ENCODE measurements at regions not wholly inside any gene's neighbourhood (a gene's known extent, or its start where the extent isn't known, plus 50 kb on each side); places are given as distances from the start of the nearest gene placed in this dataset.

DNA sequence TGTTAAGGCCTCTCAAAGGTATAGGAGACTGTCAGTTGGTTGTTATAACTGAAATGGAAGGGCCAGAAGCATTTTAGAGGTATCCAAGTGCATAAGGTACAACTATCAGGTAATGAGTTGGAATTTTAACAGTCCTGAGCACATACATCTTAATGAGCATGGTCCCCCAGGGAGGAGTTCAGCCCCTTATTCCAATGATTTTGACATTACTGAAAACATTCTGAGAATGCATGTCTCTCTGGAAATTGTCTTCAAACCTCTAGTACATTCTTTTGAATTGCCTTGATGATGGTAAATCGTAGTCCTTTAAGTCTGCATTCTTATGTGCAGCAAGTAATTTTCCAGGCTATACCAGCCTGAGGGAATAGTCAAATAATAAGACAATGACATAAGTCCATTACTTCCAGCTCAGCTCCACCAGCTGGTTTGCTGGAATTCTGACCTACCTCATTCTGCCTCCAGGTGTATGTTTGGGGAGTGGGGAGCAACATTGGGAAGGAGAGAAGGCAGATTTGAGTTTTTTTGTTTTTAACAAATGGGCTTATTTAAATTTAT lies 239.2 kb downstream of the MSRB3 start:
- POLR2A ChIA-PET = no interaction called here
- TF ChIP-seq, protein P1, sequence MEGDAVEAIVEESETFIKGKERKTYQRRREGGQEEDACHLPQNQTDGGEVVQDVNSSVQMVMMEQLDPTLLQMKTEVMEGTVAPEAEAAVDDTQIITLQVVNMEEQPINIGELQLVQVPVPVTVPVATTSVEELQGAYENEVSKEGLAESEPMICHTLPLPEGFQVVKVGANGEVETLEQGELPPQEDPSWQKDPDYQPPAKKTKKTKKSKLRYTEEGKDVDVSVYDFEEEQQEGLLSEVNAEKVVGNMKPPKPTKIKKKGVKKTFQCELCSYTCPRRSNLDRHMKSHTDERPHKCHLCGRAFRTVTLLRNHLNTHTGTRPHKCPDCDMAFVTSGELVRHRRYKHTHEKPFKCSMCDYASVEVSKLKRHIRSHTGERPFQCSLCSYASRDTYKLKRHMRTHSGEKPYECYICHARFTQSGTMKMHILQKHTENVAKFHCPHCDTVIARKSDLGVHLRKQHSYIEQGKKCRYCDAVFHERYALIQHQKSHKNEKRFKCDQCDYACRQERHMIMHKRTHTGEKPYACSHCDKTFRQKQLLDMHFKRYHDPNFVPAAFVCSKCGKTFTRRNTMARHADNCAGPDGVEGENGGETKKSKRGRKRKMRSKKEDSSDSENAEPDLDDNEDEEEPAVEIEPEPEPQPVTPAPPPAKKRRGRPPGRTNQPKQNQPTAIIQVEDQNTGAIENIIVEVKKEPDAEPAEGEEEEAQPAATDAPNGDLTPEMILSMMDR (IDR thresholded peaks at IDR 0.05; ENCODE audit: low read depth, low read length) = no peak
- CTCF ChIA-PET = no interaction called here

GRCh38 chr12:65518771-65519170 lies 240.3 kb downstream of the MSRB3 start:
- H3K27me3 ChIP-seq (ENCODE audit: control insufficient read depth, insufficient read depth, low read length) = no peaks in the 10 kb centered on the region
- DNase-seq (ENCODE audit: low read depth, low spot score) = no peak
- POLR2A ChIA-PET = no interaction called here

More for the DNA sequence above, 239.2 kb downstream of the MSRB3 start:
- Histone ChIP-seq H3K4me3 (ENCODE audit: low read depth, low read length) (no peak overlapping the region), H3K27ac (ENCODE audit: low read depth, low read length) (no peak overlapping the region), H3K27me3 (ENCODE audit: control insufficient read depth, insufficient read depth, low read length) (no peaks in the 10 kb centered on the region), H3K9me3 (ENCODE audit: control insufficient read depth, insufficient read depth, low read length) (no peaks in the 10 kb centered on the region)
- no peak for DNase-seq (ENCODE audit: low read depth, low spot score)

GRCh38 chr12:65520658-65521057 lies 242.2 kb downstream of the MSRB3 start:
- DNase-seq (ENCODE audit: low read depth, low spot score) = no peak
- no peak overlapping the region for H3K27ac ChIP-seq (ENCODE audit: low read depth, low read length)
- H3K9me3 ChIP-seq (ENCODE audit: control insufficient read depth, insufficient read depth, low read length) = no peaks in the 10 kb centered on the region
- H3K4me3 ChIP-seq (ENCODE audit: low read depth, low read length) = no peak overlapping the region
- no peaks in the 10 kb centered on the region for H3K27me3 ChIP-seq (ENCODE audit: control insufficient read depth, insufficient read depth, low read length)
- TF ChIP-seq, protein P1 (IDR thresholded peaks at IDR 0.05; ENCODE audit: low read depth, low read length) = no peak
- ChIA-PET CTCF (no interaction called here), POLR2A (no interaction called here)

More at GRCh38 chr12:65518771-65519170, 240.3 kb downstream of the MSRB3 start:
- TF ChIP-seq, protein P1 (IDR thresholded peaks at IDR 0.05; ENCODE audit: low read depth, low read length) = no peak
- CTCF ChIA-PET = interaction anchor here (0.7 kb wide), 1 partner anchor 328 kb away, joined by 11 read pairs; no protein-coding TSS in a partner anchor
- Histone ChIP-seq H3K4me3 (ENCODE audit: low read depth, low read length) (no peak overlapping the region), H3K9me3 (ENCODE audit: control insufficient read depth, insufficient read depth, low read length) (no peaks in the 10 kb centered on the region), H3K27ac (ENCODE audit: low read depth, low read length) (no peak overlapping the region)

DNA sequence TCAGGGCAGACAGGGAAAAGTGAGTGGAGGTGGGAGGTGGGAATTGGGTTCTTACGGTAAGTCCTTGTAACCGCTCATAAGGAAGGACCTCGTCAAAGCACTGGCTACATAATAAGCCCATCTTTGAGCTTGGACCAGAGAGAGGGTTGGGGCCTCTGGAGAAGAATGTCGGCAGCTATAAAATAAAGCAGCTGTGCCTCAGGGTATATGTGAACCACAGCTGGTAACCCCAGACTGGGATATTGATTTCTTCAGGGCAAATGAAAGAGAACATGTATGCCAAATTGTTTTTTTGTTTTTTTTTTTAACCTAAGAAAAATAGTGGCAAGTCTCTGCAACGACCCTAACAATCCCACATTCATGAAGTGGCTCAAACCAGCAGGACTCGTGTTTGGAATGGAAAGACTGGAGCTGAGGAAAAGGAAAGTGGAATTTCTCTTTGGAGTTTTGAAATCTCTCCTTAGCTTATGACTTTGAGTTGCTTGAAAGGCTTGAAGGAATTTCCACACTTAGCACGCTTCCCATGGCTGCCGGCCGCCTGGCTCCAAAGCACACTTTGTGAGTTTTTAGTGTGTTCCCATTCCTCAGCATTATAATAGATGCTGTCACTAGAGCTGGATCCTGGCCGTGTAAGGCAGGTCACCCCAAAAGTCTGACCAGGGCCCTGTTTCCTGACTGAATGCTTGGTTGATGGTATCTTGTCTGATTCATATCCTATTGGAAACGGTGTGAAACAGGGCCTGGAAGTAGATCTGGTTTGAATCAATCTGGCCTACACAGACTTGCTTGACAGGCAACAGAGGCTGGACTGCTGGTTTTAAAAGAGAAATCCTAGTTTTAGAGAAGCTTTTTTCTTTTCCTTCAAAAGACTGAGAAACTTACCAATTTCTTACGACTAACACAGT lies 244.7 kb downstream of the MSRB3 start:
- H3K27me3 ChIP-seq (ENCODE audit: control insufficient read depth, insufficient read depth, low read length) = no peaks in the 10 kb centered on the region
- no peaks in the 10 kb centered on the region for H3K9me3 ChIP-seq (ENCODE audit: control insufficient read depth, insufficient read depth, low read length)
- H3K4me3 ChIP-seq (ENCODE audit: low read depth, low read length) = no peak overlapping the region
- DNase-seq (ENCODE audit: low read depth, low spot score) = no peak
- TF ChIP-seq, protein P1 (IDR thresholded peaks at IDR 0.05; ENCODE audit: low read depth, low read length) = no peak
- ChIA-PET CTCF (interaction anchor here (1.3 kb wide), 2 partner anchors 14 to 34 kb away, joined by 3 to 4 read pairs; no protein-coding TSS in a partner anchor), POLR2A (no interaction called here)
- H3K27ac ChIP-seq (ENCODE audit: low read depth, low read length) = no peak overlapping the region

GRCh38 chr12:65524666-65525065 lies 246.2 kb downstream of the MSRB3 start:
- CTCF ChIA-PET = interaction anchor here (1.3 to 1.4 kb wide), 2 partner anchors 12 to 78 kb away, joined by 4 to 5 read pairs; no protein-coding TSS in a partner anchor
- POLR2A ChIA-PET = interaction anchor here (2.7 kb wide), 1 partner anchor 12 kb away, joined by 17 read pairs; no protein-coding TSS in a partner anchor
- DNase-seq (ENCODE audit: low read depth, low spot score) = no peak

More at GRCh38 chr12:65524666-65525065, 246.2 kb downstream of the MSRB3 start:
- no peak overlapping the region for H3K4me3 ChIP-seq (ENCODE audit: low read depth, low read length)
- no peaks in the 10 kb centered on the region for H3K27me3 ChIP-seq (ENCODE audit: control insufficient read depth, insufficient read depth, low read length)
- H3K9me3 ChIP-seq (ENCODE audit: control insufficient read depth, insufficient read depth, low read length) = no peaks in the 10 kb centered on the region; the same call in 1 of the 2 replicates
- TF ChIP-seq, protein P1 (IDR thresholded peaks at IDR 0.05; ENCODE audit: low read depth, low read length) = no peak
- no peak overlapping the region for H3K27ac ChIP-seq (ENCODE audit: low read depth, low read length)
